B cell (primary cell): ENCODE measurements at regions not wholly inside any gene's neighbourhood (a gene's known extent, or its start where the extent isn't known, plus 50 kb on each side); places are given as distances from the start of the nearest gene placed in this dataset.

Experiments used
- ATAC-seq: fragments of 200-7000 bp; cut with Tn5 transposase; one replicate; pipeline ENCODE4 v1.10.0; 2021; ENCODE audit warnings: low read depth, mild to moderate bottlenecking, moderate number of reproducible peaks, moderate library complexity
- CTCF ChIA-PET: fragments of 350-600 bp; sonication (Branson Sonifier 250); formaldehyde crosslinking; loops from one replicate; lab custom pipeline; 2021; ENCODE audit warnings: antibody characterized with exemption, inconsistent platforms; lab: Charles Lee
- POLR2A ChIA-PET: fragments of 350-600 bp; sonication (Branson Sonifier 250); formaldehyde crosslinking; loops from one replicate; lab custom pipeline; 2021; ENCODE audit warnings: antibody characterized with exemption; lab: Charles Lee
- DNase-seq: peaks from one replicate; pipeline ENCODE4 v3.0.0; 2013
- H2AFZ ChIP-seq: 2 replicates; pipeline ENCODE4 v1.6.1; 2012; ENCODE audit warnings: mild to moderate bottlenecking, low read depth, low read length; ENCODE audit not compliant: insufficient read depth, poor library complexity, severe bottlenecking
- H3K27ac ChIP-seq, 2 donors: 1 replicate in 1 of 2; 2 replicates in 1 of 2; pipeline ENCODE4 v1.5.1; 2012 to 2013; ENCODE audit warnings: low read length in 2 of 2, mild to moderate bottlenecking in 2 of 2, moderate library complexity in 1 of 2
- H3K27me3 ChIP-seq, 4 experiments: fragments of 200-600 bp in 1 of 4; sonication (generic) in 1 of 4; replicated peaks in 1 of 4; 1 replicate in 2 of 4; 2 replicates in 2 of 4; pipeline versions ENCODE4 v1.6.1 to v1.7.0; 2013 to 2016; ENCODE audit warnings: low read length in 3 of 4, mild to moderate bottlenecking in 2 of 4, mixed read lengths in 1 of 4, moderate library complexity in 1 of 4; ENCODE audit not compliant: insufficient read depth in 4 of 4, control insufficient read depth in 3 of 4; ENCODE audit errors: control extremely low read depth in 1 of 4
- H3K36me3 ChIP-seq, 2 experiments: replicated peaks in 1 of 2; 1 replicate in 1 of 2; 2 replicates in 1 of 2; pipeline versions ENCODE4 v1.6.1 to v1.7.1; 2013; ENCODE audit warnings: low read length in 1 of 2; ENCODE audit not compliant: insufficient read depth in 2 of 2, control insufficient read depth in 1 of 2; ENCODE audit errors: control extremely low read depth in 1 of 2, extremely low read depth in 1 of 2
- H3K4me1 ChIP-seq, 2 donors: fragments of 200-600 bp in 1 of 2; sonication (generic) in 1 of 2; 1 replicate in 1 of 2; 2 replicates in 1 of 2; pipeline versions ENCODE4 v1.5.1 to v1.6.1; 2013 to 2017; ENCODE audit warnings: low read length in 2 of 2; ENCODE audit not compliant: control insufficient read depth in 2 of 2, insufficient read depth in 2 of 2
- H3K4me2 ChIP-seq: replicated peaks from 2 replicates; pipeline ENCODE3; 2012; ENCODE audit warnings: mild to moderate bottlenecking, low read depth, low read length; ENCODE audit not compliant: poor library complexity, severe bottlenecking
- H3K4me3 ChIP-seq, 5 experiments: fragments of 200-600 bp in 1 of 5; sonication (generic) in 1 of 5; 1 replicate in 3 of 5; 2 replicates in 2 of 5; pipeline versions ENCODE4 v1.5.1 to v1.7.0; 2011 to 2016; ENCODE audit warnings: low read length in 4 of 5, mild to moderate bottlenecking in 4 of 5, low read depth in 2 of 5, control low read depth in 1 of 5, moderate library complexity in 1 of 5; ENCODE audit not compliant: insufficient read depth in 1 of 5; ENCODE audit errors: control extremely low read depth in 1 of 5, extremely low read depth in 1 of 5
- H3K79me2 ChIP-seq: fragments of 200-600 bp; sonication (generic); one replicate; pipeline ENCODE4 v1.6.0; 2016; ENCODE audit warnings: low read length; ENCODE audit not compliant: control insufficient read depth, insufficient read depth
- H3K9ac ChIP-seq: fragments of 200-600 bp; sonication (generic); 2 replicates; pipeline ENCODE4 v1.6.1; 2017; ENCODE audit warnings: mild to moderate bottlenecking, low read length, moderate library complexity
- H3K9me3 ChIP-seq, 3 donors: one replicate each; pipeline versions ENCODE4 v1.6.1 to v1.7.1; 2013; ENCODE audit warnings: low read length in 2 of 3; ENCODE audit not compliant: control insufficient read depth in 2 of 3, insufficient read depth in 1 of 3; ENCODE audit errors: control extremely low read depth in 1 of 3
- H4K20me1 ChIP-seq: 2 replicates; pipeline ENCODE4 v1.6.0; 2012; ENCODE audit warnings: mild to moderate bottlenecking, low read length; ENCODE audit not compliant: insufficient read depth, control insufficient read depth, poor library complexity, severe bottlenecking
- H3K27ac Mint-ChIP-seq: one replicate; pipeline ENCODE4 v1.8.0; 2021; ENCODE audit warnings: mixed read lengths
- H3K27me3 Mint-ChIP-seq: one replicate; pipeline ENCODE4 v1.8.0; 2021; ENCODE audit warnings: mixed read lengths
- H3K4me1 Mint-ChIP-seq: one replicate; pipeline ENCODE4 v1.8.0; 2021; ENCODE audit warnings: mixed read lengths
- H3K4me3 Mint-ChIP-seq: one replicate; pipeline ENCODE4 v1.8.0; 2021; ENCODE audit warnings: mixed read lengths
- H3K9me3 Mint-ChIP-seq: one replicate; pipeline ENCODE4 v1.8.0; 2022; ENCODE audit warnings: mixed read lengths; ENCODE audit not compliant: insufficient read depth
- CTCF ChIP-seq: fragments of 200-600 bp; IDR thresholded peaks from one replicate; pipeline ENCODE4 v1.8.0; 2022; ENCODE audit warnings: antibody characterized with exemption, mild to moderate bottlenecking
- EZH2 ChIP-seq: IDR thresholded peaks from 2 replicates; pipeline ENCODE4 v1.6.1; 2012; ENCODE audit warnings: borderline replicate concordance, low read depth, mild to moderate bottlenecking, moderate library complexity, low read length; ENCODE audit not compliant: insufficient read depth, poor library complexity, severe bottlenecking
- WGBS: methylation state at CpG from one replicate; pipeline ENCODE4 v1.1.5; 2013; ENCODE audit warnings: missing lambda C conversion rate; ENCODE audit not compliant: insufficient coverage; 5-methylcytosine and 5-hydroxymethylcytosine counted together
- intact Hi-C: fragments of 100-400 bp; cut with micrococcal nuclease; formaldehyde crosslinking; loops from one replicate; pipeline ENCODE4 v1.10.0; 2022

GRCh38 chr4:14095831-14096230 lies 468.3 kb upstream of the BOD1L1 start:
- H3K4me2 ChIP-seq, result no peak overlapping the region
- CTCF ChIA-PET, result no interaction called here
- no CpG with 5 or more reads among the region's 1 CpG for WGBS
- H4K20me1 ChIP-seq, result no peaks in the 10 kb centered on the region
- no peak for DNase-seq
- peaks cover 4% of the 10 kb centered on the region for H3K27me3 Mint-ChIP-seq
- no peaks in the 10 kb centered on the region for H3K27me3 ChIP-seq
- H3K4me1 ChIP-seq, result no peaks in the 10 kb centered on the region
- no peak overlapping the region for H3K27ac ChIP-seq
- no peak overlapping the region for H3K27ac Mint-ChIP-seq
- POLR2A ChIA-PET, result no interaction called here
- no peaks in the 10 kb centered on the region for H3K4me1 Mint-ChIP-seq
- H3K4me3 ChIP-seq, result no peak overlapping the region
- no peak overlapping the region for H3K4me3 Mint-ChIP-seq
- intact Hi-C loops, result no loop called here
- no peaks in the 10 kb centered on the region for H3K36me3 ChIP-seq
- ATAC-seq, result no peak
- no peak overlapping the region for H2AFZ ChIP-seq
- no peaks in the 10 kb centered on the region for H3K9me3 ChIP-seq
- no peak overlapping the region for H3K9ac ChIP-seq
- H3K9me3 Mint-ChIP-seq, result no peaks in the 10 kb centered on the region
- H3K79me2 ChIP-seq, result no peaks in the 10 kb centered on the region
- no peak for TF ChIP-seq CTCF
- no peak for TF ChIP-seq EZH2

- Mint-ChIP-seq H3K27ac (no peak overlapping the region), H3K9me3 (no peaks in the 10 kb centered on the region), H3K4me3 (no peak overlapping the region), H3K27me3 (peaks cover 4% of the 10 kb centered on the region), H3K4me1 (no peaks in the 10 kb centered on the region)
- POLR2A ChIA-PET, result no interaction called here
- Histone ChIP-seq H3K27ac (no peak overlapping the region), H2AFZ (no peak overlapping the region), H3K9me3 (no peaks in the 10 kb centered on the region), H3K27me3 (no peaks in the 10 kb centered on the region), H3K36me3 (no peaks in the 10 kb centered on the region), H3K4me1 (no peaks in the 10 kb centered on the region), H4K20me1 (no peaks in the 10 kb centered on the region), H3K9ac (no peak overlapping the region), H3K4me3 (no peak overlapping the region), H3K4me2 (no peak overlapping the region), H3K79me2 (no peaks in the 10 kb centered on the region)
- intact Hi-C loops, result no loop called here
- no peak for DNase-seq
- TF ChIP-seq CTCF (no peak), EZH2 (no peak)
- no peak for ATAC-seq
- CTCF ChIA-PET, result no interaction called here
- WGBS, result 77% methylated on average over 3 of the region's 4 CpGs
Observed at GRCh38 chr4:14096396-14096965, 469.0 kb upstream of the BOD1L1 start.
